ENCODE measurements at regions not wholly inside any gene's neighbourhood (a gene's known extent, or its start where the extent isn't known, plus 50 kb on each side); places are given as distances from the start of the nearest gene placed in this dataset.

GRCh38 chr1:58204284-58204683 is 342.2 kb downstream of the OMA1 start:
- TF ChIP-seq, protein P1, sequence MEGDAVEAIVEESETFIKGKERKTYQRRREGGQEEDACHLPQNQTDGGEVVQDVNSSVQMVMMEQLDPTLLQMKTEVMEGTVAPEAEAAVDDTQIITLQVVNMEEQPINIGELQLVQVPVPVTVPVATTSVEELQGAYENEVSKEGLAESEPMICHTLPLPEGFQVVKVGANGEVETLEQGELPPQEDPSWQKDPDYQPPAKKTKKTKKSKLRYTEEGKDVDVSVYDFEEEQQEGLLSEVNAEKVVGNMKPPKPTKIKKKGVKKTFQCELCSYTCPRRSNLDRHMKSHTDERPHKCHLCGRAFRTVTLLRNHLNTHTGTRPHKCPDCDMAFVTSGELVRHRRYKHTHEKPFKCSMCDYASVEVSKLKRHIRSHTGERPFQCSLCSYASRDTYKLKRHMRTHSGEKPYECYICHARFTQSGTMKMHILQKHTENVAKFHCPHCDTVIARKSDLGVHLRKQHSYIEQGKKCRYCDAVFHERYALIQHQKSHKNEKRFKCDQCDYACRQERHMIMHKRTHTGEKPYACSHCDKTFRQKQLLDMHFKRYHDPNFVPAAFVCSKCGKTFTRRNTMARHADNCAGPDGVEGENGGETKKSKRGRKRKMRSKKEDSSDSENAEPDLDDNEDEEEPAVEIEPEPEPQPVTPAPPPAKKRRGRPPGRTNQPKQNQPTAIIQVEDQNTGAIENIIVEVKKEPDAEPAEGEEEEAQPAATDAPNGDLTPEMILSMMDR (IDR thresholded peaks at IDR 0.05 in 8 of 11, conservative IDR thresholded peaks at IDR 0.05 in 3 of 11) = peak in 1 of 11 experiments; percentile 8
- no peak for TF ChIP-seq POLR2AphosphoS5 (IDR thresholded peaks at IDR 0.05)
- TF ChIP-seq POLR2A (IDR thresholded peaks at IDR 0.05) = no peak

All from spleen (tissue), 7 donors.